GM06990 (cell line): ENCODE measurements at regions not wholly inside any gene's neighbourhood (a gene's known extent, or its start where the extent isn't known, plus 50 kb on each side); places are given as distances from the start of the nearest gene placed in this dataset.

Source experiments
- DNase-seq: peaks from one replicate; pipeline ENCODE4 v3.0.0-alpha.2; 2011; ENCODE audit not compliant: insufficient read length; ENCODE audit errors: extremely low read depth
- H3K27me3 ChIP-seq: replicated peaks from 2 replicates; pipeline ENCODE4 v1.6.0; 2011; ENCODE audit warnings: low read length; ENCODE audit not compliant: control insufficient read depth, insufficient read depth
- H3K36me3 ChIP-seq: 2 replicates; pipeline ENCODE4 v1.5.1; 2011; ENCODE audit warnings: low read length; ENCODE audit not compliant: control insufficient read depth, insufficient read depth
- H3K4me3 ChIP-seq: replicated peaks from 2 replicates; pipeline ENCODE4 v1.5.1; 2011; ENCODE audit warnings: low read depth, mild to moderate bottlenecking, control low read depth, low read length
- TF ChIP-seq, protein P1 (sequence below): IDR thresholded peaks from 2 replicates; pipeline ENCODE4 v1.5.1; 2011; ENCODE audit warnings: low read length, control low read depth, mild to moderate bottlenecking, inconsistent platforms; ENCODE audit not compliant: insufficient read depth, poor library complexity, severe bottlenecking

DNA sequence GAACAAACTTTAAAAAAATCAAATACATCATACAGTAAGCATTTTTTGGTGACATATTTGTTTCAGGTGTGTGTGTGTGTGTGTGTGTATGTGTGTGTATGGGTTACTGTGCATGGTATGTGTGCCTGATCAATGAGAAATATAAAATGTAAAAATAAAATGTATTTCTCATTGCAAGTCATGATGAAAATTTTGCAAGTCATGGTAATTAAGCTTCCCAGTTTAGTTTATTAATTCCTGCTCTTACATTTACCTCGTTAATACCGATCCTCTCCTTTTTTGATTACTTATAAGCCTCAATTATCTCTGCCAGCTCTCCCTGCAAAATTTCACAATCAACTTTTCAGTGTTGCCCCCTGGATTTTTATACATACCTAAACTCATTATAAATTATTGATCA is 114.6 kb upstream of the ADGRL3 start:
- Histone ChIP-seq H3K36me3 (no peaks in the 10 kb centered on the region), H3K4me3 (no peak overlapping the region), H3K27me3 (no peaks in the 10 kb centered on the region)
- no peak for DNase-seq
- TF ChIP-seq, protein P1, sequence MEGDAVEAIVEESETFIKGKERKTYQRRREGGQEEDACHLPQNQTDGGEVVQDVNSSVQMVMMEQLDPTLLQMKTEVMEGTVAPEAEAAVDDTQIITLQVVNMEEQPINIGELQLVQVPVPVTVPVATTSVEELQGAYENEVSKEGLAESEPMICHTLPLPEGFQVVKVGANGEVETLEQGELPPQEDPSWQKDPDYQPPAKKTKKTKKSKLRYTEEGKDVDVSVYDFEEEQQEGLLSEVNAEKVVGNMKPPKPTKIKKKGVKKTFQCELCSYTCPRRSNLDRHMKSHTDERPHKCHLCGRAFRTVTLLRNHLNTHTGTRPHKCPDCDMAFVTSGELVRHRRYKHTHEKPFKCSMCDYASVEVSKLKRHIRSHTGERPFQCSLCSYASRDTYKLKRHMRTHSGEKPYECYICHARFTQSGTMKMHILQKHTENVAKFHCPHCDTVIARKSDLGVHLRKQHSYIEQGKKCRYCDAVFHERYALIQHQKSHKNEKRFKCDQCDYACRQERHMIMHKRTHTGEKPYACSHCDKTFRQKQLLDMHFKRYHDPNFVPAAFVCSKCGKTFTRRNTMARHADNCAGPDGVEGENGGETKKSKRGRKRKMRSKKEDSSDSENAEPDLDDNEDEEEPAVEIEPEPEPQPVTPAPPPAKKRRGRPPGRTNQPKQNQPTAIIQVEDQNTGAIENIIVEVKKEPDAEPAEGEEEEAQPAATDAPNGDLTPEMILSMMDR = no peak

DNA sequence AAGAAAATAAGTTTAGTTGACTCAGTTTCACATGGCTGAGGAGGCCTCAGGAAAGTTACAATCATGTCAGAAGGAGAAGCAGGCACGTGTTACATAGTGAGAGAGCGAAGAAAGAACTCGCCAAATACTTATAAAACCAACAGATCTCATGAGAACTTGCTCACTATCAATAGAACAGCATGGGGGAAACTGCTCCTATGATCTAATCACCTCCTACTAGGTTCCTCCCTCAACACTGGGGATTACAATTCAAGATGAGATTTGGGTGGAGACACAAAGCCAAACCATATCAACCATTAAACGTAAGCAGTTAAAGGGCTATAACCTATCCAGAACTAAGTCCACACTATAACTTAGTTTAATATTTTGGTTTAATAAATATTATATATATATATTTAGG is 113.8 kb upstream of the ADGRL3 start:
- TF ChIP-seq, protein P1 = no peak
- Histone ChIP-seq H3K4me3 (no peak overlapping the region), H3K27me3 (no peaks in the 10 kb centered on the region), H3K36me3 (no peaks in the 10 kb centered on the region)
- no peak for DNase-seq

DNA sequence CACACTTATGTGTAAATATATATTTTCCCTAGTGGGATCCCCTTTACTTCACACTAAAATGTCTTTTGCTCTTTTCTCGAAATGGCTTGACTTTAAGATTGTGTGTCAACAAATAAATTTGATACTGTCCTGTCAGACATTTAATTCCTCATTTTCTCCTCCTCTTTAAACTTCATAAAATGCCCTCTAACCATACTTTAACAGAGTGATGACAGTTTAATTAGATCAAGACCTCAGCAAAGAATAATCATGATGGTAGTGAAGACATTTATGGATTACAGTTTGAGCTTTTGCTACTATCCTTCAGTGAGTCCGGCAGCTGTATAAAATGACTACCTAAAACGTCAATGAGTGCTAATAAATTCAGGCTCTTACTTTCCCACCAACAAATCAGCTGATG is 113.1 kb upstream of the ADGRL3 start:
- TF ChIP-seq, protein P1 = no peak
- H3K36me3 ChIP-seq = no peaks in the 10 kb centered on the region
- H3K4me3 ChIP-seq = no peak overlapping the region
- DNase-seq = no peak
- H3K27me3 ChIP-seq = no peaks in the 10 kb centered on the region

DNA sequence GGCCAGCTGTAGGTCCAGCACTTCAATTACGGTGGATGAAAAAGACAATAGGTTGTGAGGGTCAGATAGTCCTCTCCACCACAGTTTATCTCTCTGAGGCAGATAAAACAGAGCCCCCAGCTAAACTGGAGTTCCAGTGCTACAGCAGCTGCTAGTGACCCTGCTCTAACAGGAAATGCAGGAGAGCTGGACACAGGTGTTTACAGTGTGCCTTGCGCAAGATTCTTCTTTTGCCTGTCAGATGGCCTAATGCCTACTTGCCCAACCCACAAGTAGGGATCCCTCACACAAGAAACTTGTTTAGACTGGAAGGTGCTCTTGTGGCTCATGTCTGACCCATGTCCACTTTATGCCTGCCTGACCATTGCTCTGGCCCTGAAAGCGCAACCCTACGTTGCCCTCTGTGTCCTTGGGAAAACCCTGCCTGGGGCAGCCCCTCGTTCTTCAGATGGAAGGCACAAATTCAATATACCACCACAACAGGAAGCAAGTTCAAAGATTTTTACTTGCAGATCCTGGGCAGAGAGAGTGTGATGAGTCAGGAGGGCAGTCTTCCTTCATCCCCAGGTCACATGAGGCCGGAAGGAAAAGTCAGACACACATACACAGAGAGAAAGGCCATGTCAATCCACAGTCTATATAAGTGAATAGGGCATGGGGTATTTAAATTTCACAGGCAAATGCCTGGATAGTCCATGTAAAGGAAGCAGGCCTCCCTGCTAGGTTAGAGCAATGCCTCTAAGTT is 105.1 kb upstream of the ADGRL3 start:
- H3K36me3 ChIP-seq = no peaks in the 10 kb centered on the region
- TF ChIP-seq, protein P1 = no peak
- no peaks in the 10 kb centered on the region for H3K27me3 ChIP-seq
- no peak for DNase-seq
- H3K4me3 ChIP-seq = no peak overlapping the region

DNA sequence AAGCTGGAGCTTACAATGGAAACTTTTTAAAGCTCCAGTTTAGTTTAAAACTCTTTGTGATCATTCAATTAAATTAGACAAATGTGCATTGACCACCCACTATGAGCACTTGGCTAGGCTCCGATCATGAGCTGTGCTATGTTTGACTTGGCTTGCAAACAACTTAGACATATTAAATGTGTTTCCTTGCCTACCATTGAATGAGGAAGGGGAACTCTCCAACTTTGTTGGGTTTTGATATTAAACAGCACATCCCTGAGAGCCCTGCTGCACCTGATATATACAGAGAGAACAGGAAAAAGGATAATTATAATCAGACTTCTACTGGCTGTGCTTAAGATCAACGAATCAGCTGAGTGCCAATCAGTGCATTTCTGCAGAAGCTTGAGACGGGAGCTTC is 71.4 kb upstream of the ADGRL3 start:
- no peaks in the 10 kb centered on the region for H3K36me3 ChIP-seq
- no peak overlapping the region for H3K4me3 ChIP-seq
- no peaks in the 10 kb centered on the region for H3K27me3 ChIP-seq
- TF ChIP-seq, protein P1 = no peak
- no peak for DNase-seq

DNA sequence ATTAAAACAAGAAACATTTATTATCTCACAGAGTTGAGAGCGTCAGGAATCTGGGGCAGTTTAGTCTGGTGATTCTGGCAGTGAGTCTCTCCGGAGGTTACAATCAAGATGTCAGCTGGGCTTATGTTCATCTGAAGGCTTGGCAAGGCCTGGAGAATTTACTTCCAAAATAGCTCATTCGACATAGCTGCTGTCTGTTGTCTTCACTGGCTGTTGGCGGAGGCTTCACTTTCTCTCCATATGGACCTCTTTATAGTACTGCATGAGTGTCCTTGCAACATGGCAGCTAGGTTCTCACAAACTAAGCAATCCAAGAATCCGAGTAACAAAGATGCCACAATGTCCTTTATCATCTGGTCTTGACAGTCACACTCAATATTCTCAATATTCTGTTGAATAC is 70.2 kb upstream of the ADGRL3 start:
- no peaks in the 10 kb centered on the region for H3K36me3 ChIP-seq
- TF ChIP-seq, protein P1 = no peak
- no peak for DNase-seq
- no peaks in the 10 kb centered on the region for H3K27me3 ChIP-seq
- H3K4me3 ChIP-seq = no peak overlapping the region
